ENCODE measurements at regions not wholly inside any gene's neighbourhood (a gene's known extent, or its start where the extent isn't known, plus 50 kb on each side); places are given as distances from the start of the nearest gene placed in this dataset.

DNA sequence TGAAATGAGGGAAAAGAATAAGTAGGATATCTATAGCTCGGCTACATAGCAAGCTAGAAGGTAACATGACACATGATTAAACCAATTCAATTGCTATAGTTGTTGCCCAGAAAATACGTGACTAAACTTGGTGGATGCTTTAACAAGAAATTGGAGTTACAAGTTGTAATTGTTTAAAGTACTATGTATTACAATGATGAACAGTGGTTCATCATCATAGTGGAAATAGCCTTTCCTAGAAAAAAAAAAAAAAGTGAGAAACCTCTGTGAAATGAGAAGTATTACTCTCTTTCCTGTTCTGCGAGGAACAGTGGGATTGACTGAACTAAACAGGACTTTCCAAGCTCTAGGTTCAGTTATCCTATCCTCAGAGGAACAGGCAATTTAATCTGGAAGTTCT lies 209.7 kb upstream of the KLF3 start:
- Histone ChIP-seq H3K27ac (ENCODE audit: insufficient read depth, low read length) (no peak overlapping the region), H2AK9ac (replicated peaks; ENCODE audit: low read depth, low read length, poor library complexity) (no peak overlapping the region), H3K56ac (ENCODE audit: extremely low read depth, insufficient read depth, low read length) (no peak overlapping the region), H3K9me1 (ENCODE audit: insufficient read depth, low read length) (no peaks in the 10 kb centered on the region), H2BK5ac (ENCODE audit: low read depth, low read length, poor library complexity, severe bottlenecking) (no peak overlapping the region), H4K20me1 (ENCODE audit: insufficient read depth, low read length) (no peaks in the 10 kb centered on the region), H3K23ac (ENCODE audit: low read depth, low read length) (no peak overlapping the region), H3K36me3 (ENCODE audit: control insufficient read depth, insufficient read depth, low read length) (no peaks in the 10 kb centered on the region), H3K18ac (ENCODE audit: low read depth, low read length) (no peak overlapping the region), H2AK5ac (ENCODE audit: low read depth, low read length) (no peak overlapping the region), H2AFZ (replicated peaks; ENCODE audit: low read length, poor library complexity) (no peak overlapping the region), H3K4me2 (ENCODE audit: low read depth, low read length) (no peak overlapping the region), H4K5ac (ENCODE audit: low read depth, low read length) (no peak overlapping the region), H2BK120ac (ENCODE audit: low read depth, low read length) (no peak overlapping the region), H3K9ac (ENCODE audit: low read depth, low read length) (no peak overlapping the region), H3K4me3 (ENCODE audit: insufficient read depth, low read depth, low read length) (no peak overlapping the region), H3K4me1 (ENCODE audit: control insufficient read depth, insufficient read depth, low read length) (no peaks in the 10 kb centered on the region), H3K9me3 (ENCODE audit: control insufficient read depth, insufficient read depth, low read length) (no peaks in the 10 kb centered on the region), H3K27me3 (ENCODE audit: control insufficient read depth, insufficient read depth, low read length) (peaks cover 27% of the 10 kb centered on the region), H2BK15ac (ENCODE audit: low read depth, low read length) (no peak overlapping the region), H3K14ac (replicated peaks; ENCODE audit: low read depth, low read length) (no peak overlapping the region), H2BK20ac (ENCODE audit: low read depth, low read length) (no peak overlapping the region), H4K8ac (ENCODE audit: low read depth in 2 of 2, low read length in 2 of 2) (no peak overlapping the region), H3K79me1 (ENCODE audit: low read depth in 1 of 2, low read length in 2 of 2) (no peaks in the 10 kb centered on the region), H3K4ac (ENCODE audit: low read depth, low read length) (no peak overlapping the region), H4K91ac (ENCODE audit: insufficient read depth, low read depth, low read length) (no peak overlapping the region)
- intact Hi-C loops (cut with micrococcal nuclease), result no loop called here
- DNase-seq, result no peak
- dilution Hi-C loops (cut with HindIII; ENCODE audit: low sequenced_read_pairs, unreplicated experiment), result no loop called here
- no CpG with 5 or more reads among the region's 3 CpGs for WGBS, 2 experiments (ENCODE audit: extremely low coverage in 2 of 2, insufficient read length in 1 of 2)
- in situ Hi-C loops (cut with MboI; ENCODE audit: low sequenced_read_pairs), result no loop called here
- CTCF ChIA-PET, result interaction anchor here (0.6 to 1.1 kb wide), 2 partner anchors 12 to 14 kb away, joined by 3 read pairs; no protein-coding TSS in a partner anchor
- TF ChIP-seq MXI1 (IDR thresholded peaks at IDR 0.05; ENCODE audit: borderline replicate concordance, low read depth, low read length), result no peak
- TF ChIP-seq NFE2L2 (IDR thresholded peaks at IDR 0.05; ENCODE audit: low read depth, low read length), result no peak
- no peak for TF ChIP-seq FOS (IDR thresholded peaks at IDR 0.05; ENCODE audit: low read depth, low read length)
- no peak for TF ChIP-seq SMC3 (IDR thresholded peaks at IDR 0.05; ENCODE audit: low read depth, low read length)
- TF ChIP-seq, protein P1, sequence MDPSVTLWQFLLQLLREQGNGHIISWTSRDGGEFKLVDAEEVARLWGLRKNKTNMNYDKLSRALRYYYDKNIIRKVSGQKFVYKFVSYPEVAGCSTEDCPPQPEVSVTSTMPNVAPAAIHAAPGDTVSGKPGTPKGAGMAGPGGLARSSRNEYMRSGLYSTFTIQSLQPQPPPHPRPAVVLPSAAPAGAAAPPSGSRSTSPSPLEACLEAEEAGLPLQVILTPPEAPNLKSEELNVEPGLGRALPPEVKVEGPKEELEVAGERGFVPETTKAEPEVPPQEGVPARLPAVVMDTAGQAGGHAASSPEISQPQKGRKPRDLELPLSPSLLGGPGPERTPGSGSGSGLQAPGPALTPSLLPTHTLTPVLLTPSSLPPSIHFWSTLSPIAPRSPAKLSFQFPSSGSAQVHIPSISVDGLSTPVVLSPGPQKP (IDR thresholded peaks at IDR 0.05; ENCODE audit: borderline replicate concordance, low read depth, low read length), result no peak
- no peak for TF ChIP-seq CHD1 (IDR thresholded peaks at IDR 0.05; ENCODE audit: low read depth, low read length)
- TF ChIP-seq, protein P2, sequence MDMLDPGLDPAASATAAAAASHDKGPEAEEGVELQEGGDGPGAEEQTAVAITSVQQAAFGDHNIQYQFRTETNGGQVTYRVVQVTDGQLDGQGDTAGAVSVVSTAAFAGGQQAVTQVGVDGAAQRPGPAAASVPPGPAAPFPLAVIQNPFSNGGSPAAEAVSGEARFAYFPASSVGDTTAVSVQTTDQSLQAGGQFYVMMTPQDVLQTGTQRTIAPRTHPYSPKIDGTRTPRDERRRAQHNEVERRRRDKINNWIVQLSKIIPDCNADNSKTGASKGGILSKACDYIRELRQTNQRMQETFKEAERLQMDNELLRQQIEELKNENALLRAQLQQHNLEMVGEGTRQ (IDR thresholded peaks at IDR 0.05; ENCODE audit: low read depth, low read length), result no peak
- TF ChIP-seq POLR2A (IDR thresholded peaks at IDR 0.05; ENCODE audit: low read depth, low read length), result no peak
- no peak for TF ChIP-seq RFX5 (IDR thresholded peaks at IDR 0.05; ENCODE audit: low read depth, low read length)
- TF ChIP-seq CEBPB (IDR thresholded peaks at IDR 0.05; ENCODE audit: low read depth, low read length), result no peak
- TF ChIP-seq MAFK (IDR thresholded peaks at IDR 0.05; ENCODE audit: low read depth, low read length), result no peak
- no peak for TF ChIP-seq RCOR1 (IDR thresholded peaks at IDR 0.05; ENCODE audit: insufficient replicate concordance, low read length)
- TF ChIP-seq MAZ (IDR thresholded peaks at IDR 0.05; ENCODE audit: borderline replicate concordance, low read depth, low read length), result no peak
- no peak for TF ChIP-seq RAD21 (IDR thresholded peaks at IDR 0.05; ENCODE audit: low read length)
- TF ChIP-seq BHLHE40 (IDR thresholded peaks at IDR 0.05; ENCODE audit: low read depth, low read length), result no peak
- TF ChIP-seq, protein P3, sequence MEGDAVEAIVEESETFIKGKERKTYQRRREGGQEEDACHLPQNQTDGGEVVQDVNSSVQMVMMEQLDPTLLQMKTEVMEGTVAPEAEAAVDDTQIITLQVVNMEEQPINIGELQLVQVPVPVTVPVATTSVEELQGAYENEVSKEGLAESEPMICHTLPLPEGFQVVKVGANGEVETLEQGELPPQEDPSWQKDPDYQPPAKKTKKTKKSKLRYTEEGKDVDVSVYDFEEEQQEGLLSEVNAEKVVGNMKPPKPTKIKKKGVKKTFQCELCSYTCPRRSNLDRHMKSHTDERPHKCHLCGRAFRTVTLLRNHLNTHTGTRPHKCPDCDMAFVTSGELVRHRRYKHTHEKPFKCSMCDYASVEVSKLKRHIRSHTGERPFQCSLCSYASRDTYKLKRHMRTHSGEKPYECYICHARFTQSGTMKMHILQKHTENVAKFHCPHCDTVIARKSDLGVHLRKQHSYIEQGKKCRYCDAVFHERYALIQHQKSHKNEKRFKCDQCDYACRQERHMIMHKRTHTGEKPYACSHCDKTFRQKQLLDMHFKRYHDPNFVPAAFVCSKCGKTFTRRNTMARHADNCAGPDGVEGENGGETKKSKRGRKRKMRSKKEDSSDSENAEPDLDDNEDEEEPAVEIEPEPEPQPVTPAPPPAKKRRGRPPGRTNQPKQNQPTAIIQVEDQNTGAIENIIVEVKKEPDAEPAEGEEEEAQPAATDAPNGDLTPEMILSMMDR (conservative IDR thresholded peaks at IDR 0.05; ENCODE audit: low read depth, low read length), result no peak
- no TSS peak for BruUV-seq (replicated peaks)
- POLR2A ChIA-PET (ENCODE audit: unreplicated experiment), result no interaction called here
- no peak for ATAC-seq (ENCODE audit: low read depth)

Data from IMR-90 (cell line).